ENCODE measurements at regions not wholly inside any gene's neighbourhood (a gene's known extent, or its start where the extent isn't known, plus 50 kb on each side); places are given as distances from the start of the nearest gene placed in this dataset.

DNA sequence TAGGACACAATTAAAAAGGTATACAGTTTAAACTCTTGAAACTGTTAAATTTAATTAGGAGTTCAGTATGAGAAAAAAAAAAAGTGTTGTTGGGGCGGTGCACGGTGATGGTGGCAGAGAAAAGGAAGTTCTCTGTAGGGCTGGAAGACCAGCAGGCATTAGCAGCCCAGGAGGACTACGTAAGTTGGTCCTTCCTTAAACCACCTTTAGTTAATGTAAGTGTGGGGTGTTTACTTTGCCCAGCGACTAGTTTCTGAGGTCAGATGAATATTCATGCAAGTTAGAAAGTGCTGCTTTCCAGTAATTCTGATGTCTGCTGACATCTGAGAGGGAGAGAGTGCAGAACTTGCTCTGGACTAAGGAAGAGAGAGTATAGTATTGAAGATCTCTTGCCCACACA, 54.9 kb downstream of the NKX2-1 start:
- Histone ChIP-seq H3K9me3 (no peaks in the 10 kb centered on the region), H3K4me3 (no peak overlapping the region), H3K27me3 (peaks cover 0 to 23% (median 3%) of the 10 kb centered on the region in 9 donors), H3K4me1 (no peaks in the 10 kb centered on the region), H3K27ac (no peak overlapping the region), H3K36me3 (no peaks in the 10 kb centered on the region)
- no peak for TF ChIP-seq CTCF (IDR thresholded peaks at IDR 0.05)
- TF ChIP-seq POLR2A (IDR thresholded peaks at IDR 0.05) = no peak
- ATAC-seq (no peak), DNase-seq (no peak)
- 76 to 84% (median 79%) methylated on average over 4 of the region's 4 CpGs for WGBS, 4 donors
- intact Hi-C loops (cut with DNase I) = no loop called here

GRCh38 chr14:36462890-36463289, 57.1 kb downstream of the NKX2-1 start:
- Histone ChIP-seq H3K4me3 (no peak overlapping the region), H3K27ac (no peak overlapping the region), H3K36me3 (no peaks in the 10 kb centered on the region), H3K4me1 (no peaks in the 10 kb centered on the region), H3K9me3 (no peaks in the 10 kb centered on the region), H3K27me3 (peaks cover 0 to 27% (median 0%) of the 10 kb centered on the region in 9 donors)
- no peak for TF ChIP-seq CTCF (IDR thresholded peaks at IDR 0.05)
- no peak for TF ChIP-seq POLR2A (IDR thresholded peaks at IDR 0.05)
- intact Hi-C loops (cut with DNase I) = no loop called here
- WGBS, 4 donors = 63 to 86% (median 79%) methylated on average over 1 of the region's 1 CpG
- no peak for DNase-seq
- ATAC-seq = no peak

DNA sequence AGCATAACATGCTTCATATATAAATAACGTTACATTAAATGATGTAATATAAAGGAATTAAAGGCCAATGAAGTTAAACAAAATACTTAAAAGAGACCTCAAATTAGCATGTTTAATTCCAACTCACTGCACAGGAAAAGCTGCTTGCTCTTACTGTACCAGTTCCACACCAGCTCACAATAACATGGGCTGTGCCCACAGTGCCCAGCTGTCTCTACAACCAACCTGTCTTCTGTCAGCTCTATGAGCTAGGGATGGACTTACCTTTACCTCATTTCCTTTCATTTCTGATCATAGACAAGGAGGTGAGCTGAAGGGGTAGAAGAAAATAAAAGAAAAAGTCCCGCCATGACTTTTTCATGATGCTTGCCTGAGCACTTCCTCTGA, 64.8 kb downstream of the NKX2-1 start:
- TF ChIP-seq POLR2A (IDR thresholded peaks at IDR 0.05) (no peak), CTCF (IDR thresholded peaks at IDR 0.05) (no peak)

GRCh38 chr14:36454599-36455240, 65.3 kb downstream of the NKX2-1 start:
- WGBS, 4 donors = 60 to 71% (median 61%) methylated on average over 5 of the region's 5 CpGs
- intact Hi-C loops (cut with DNase I) = no loop called here
- Histone ChIP-seq H3K4me1 (no peaks in the 10 kb centered on the region), H3K9me3 (no peaks in the 10 kb centered on the region), H3K4me3 (no peak overlapping the region), H3K27me3 (peaks cover 0 to 7% (median 0%) of the 10 kb centered on the region in 9 donors), H3K36me3 (no peaks in the 10 kb centered on the region), H3K27ac (no peak overlapping the region)
- no peak for DNase-seq
- ATAC-seq = no peak
- TF ChIP-seq CTCF (IDR thresholded peaks at IDR 0.05) (no peak), POLR2A (IDR thresholded peaks at IDR 0.05) (no peak)

More for the DNA sequence above, 64.8 kb downstream of the NKX2-1 start:
- H3K4me3 ChIP-seq = no peak overlapping the region
- DNase-seq (no peak), ATAC-seq (no peak)
- H3K4me1 ChIP-seq = no peaks in the 10 kb centered on the region
- intact Hi-C loops (cut with DNase I) = no loop called here
- 50 to 81% (median 68%) methylated on average over 2 of the region's 2 CpGs for WGBS, 4 donors
- H3K27me3 ChIP-seq = peaks cover 0 to 11% (median 0%) of the 10 kb centered on the region in 9 donors
- H3K36me3 ChIP-seq = no peaks in the 10 kb centered on the region
- H3K9me3 ChIP-seq = no peaks in the 10 kb centered on the region
- H3K27ac ChIP-seq = no peak overlapping the region

Data from heart left ventricle (tissue), 16 donors.